GM19372 (cell line): ENCODE measurements at regions not wholly inside any gene's neighbourhood (a gene's known extent, or its start where the extent isn't known, plus 50 kb on each side); places are given as distances from the start of the nearest gene placed in this dataset.

ENCODE experiments used
- ATAC-seq: cut with Tn5 transposase; IDR thresholded peaks from one replicate; pipeline ENCODE4 v1.9.1; 2021; ENCODE audit warnings: mild to moderate bottlenecking, low read depth, moderate library complexity; ENCODE audit not compliant: unreplicated experiment

GRCh38 chr3:40973141-40973540 lies 226.2 kb upstream of the CTNNB1 start:
- no peak for ATAC-seq

DNA sequence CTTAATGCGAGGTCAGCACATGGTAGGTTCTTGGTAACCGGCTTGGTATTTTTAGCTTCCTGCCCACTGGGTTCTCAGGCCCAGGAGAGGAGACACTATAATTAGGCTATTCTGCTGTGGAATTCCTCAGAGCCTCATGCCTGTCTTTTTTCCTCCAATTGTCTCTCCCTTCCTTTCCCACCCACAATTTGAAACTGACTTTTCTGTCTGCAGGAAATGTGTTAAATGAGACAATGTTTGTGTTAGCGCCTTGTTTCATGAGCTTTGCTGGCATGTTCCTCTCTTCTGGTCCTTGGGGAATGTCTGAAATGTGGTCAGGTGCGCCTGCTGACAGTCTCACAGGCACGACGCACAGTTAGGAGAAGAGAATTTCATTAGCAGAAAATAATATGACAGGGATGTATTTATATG lies 223.6 kb upstream of the CTNNB1 start:
- ATAC-seq: no peak

- ATAC-seq: no peak
These were observed 223.1 kb upstream of the CTNNB1 start for GRCh38 chr3:40976241-40976640.

GRCh38 chr3:40978442-40978841 lies 220.9 kb upstream of the CTNNB1 start:
- ATAC-seq: no peak

GRCh38 chr3:40979962-40980361 lies 219.3 kb upstream of the CTNNB1 start:
- ATAC-seq: no peak

GRCh38 chr3:40980467-40980866 lies 218.8 kb upstream of the CTNNB1 start:
- no peak for ATAC-seq

DNA sequence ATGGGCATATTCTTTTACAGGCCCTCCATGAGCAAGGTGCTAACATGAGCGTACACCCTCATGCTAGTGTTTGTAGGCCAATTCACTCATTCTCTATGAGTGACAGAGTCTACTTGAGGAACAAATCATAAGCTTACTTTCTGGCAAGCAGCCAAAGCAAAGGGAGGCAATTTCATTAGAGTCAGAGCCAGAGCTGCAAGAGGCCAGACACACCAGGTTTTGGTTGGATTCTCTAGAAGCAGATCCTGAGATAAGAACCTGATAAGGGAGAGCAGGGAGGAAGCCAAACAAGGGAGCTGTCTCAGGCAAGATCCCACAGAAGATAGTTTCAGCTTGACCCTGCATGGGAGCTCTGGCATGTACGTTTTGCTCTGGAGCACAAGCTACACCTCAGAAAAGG lies 214.1 kb upstream of the CTNNB1 start:
- ATAC-seq: no peak

DNA sequence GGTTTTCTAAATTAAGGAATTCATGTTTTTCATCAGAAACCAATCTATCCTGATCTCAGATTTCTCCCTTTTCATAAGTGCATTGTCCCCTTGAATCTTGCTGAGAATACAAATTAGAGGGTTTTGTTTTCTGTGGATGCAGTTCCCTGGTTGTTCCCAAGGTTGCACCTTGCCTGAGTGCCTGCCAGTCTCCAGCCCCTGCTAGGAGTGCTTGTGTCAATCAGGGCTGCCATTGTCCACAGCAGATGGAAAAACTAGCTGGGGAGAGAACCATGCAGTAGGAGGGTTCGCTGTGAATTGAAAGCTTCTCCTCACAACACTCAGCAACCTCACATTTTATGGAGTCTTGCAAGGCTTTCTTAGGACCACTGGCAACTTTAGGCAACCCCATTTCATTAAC lies 210.8 kb upstream of the CTNNB1 start:
- no peak for ATAC-seq

DNA sequence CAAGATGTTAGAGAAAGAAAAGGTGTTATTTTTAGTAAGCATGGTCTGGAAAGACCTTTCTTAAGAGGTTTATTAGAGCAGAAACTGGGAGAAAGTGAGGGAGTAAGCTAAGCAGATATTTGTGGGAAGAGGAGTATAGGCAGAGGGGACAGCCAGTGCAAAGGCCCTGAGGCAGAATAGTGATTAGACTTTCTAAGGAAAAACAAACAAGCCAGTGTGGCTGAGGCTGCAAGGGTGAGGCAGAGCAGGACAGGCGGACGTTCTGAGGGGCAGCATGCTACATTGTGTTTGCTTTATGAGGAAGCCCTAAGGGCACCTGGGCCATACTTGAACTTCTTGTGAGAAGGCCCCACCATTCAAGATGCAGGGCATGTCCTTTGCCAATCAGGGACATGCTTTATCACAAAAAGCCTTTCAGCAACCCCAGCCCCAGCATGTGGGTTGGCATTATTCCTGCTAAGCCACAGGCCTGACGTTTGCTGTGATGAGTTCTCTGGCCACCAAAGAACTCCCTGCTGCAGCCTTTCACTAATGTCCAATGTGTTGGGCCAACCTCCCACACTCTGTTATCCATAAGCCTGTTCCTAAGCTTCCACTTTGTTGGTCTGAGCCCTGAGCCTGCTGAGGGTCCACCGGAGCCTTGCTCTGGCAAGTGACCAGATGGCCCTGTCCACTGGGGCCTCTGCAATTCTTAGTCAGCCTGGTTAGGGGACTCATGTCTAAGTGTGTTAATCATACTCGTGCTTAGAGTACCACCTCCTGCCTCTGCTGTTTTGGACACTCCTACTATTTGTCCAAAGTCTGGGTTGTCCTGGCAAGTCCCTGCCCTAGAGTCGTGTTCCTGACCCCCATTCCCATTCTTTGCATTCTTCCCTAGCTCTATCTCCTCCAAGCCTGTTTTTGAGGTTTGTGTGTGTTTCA lies 209.9 kb upstream of the CTNNB1 start:
- no peak for ATAC-seq

- ATAC-seq: no peak
These were observed 209.2 kb upstream of the CTNNB1 start for GRCh38 chr3:40990062-40990456.

DNA sequence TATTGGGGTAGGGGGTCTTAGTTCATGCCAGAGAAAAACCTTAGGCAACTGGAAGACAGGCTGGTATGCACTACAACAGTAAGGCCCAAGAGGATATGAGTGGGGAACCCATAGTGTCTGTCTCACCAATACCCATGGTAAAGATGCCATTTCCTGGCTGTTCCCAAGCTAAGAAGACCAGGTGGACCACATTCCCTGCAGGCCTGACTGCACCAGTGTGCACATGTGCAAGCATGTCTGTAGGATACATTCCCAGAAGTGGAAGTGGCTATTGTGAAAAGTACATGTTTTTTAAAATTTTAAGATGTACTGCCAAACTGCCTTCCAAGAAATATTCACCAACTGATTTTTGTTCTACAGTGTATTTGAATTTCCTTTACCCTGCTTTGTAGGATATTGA lies 207.3 kb upstream of the CTNNB1 start:
- no peak for ATAC-seq

DNA sequence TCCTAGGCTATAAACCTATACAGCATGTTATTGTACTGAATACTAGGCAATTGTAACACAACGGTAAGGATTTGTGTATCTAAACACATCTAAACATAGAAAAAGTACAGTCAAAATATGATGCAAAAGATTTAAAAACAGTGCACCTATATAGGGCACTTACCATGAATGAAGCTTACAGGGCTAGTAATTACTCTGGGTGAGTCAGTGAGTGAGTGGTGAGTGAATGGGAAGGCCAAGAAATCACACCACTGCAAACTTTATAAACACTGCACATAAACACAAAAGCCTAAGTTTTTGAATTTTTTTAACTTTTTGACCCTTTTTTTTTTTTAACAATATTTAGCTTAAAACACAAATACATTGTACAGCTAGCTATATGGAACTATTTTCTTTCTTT lies 204.7 kb upstream of the CTNNB1 start:
- no peak for ATAC-seq

DNA sequence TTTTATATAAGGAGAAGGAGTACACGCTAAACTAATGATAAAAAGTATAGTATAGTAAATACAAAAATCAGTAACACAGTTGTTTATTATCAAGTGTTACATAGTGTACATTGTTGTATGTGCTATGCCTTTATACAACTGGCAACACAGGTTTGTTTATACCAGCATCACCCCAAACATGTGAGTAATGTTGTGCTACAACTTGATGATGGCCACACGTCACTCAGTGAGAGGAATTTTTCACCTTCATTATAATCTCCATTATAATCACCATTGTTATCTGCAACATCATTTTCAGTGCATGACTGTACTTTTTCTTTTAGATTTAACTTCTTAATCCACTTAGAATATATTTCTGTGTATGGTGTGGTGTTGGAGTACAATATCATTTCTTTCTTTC lies 204.0 kb upstream of the CTNNB1 start:
- ATAC-seq: no peak

DNA sequence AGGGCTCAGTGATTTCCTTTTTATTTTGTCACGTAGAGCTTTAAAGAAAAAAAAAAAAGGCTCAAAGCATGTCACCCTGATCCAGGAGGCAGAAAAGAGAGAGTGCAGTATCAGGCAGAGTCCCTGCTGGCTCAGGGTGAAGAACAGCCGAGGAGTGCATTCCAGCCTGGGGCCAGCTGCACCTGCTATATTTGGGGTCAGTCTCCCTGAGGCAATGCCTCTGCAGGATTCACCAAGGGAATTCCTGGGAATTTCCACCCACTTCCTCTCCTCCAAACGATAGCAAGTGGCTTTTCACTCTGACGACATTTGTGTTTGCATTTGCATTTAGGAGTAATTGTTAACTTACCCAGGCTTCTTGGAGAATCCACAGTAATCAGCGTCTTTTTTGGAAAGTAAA lies 202.9 kb upstream of the CTNNB1 start:
- no peak for ATAC-seq

- no peak for ATAC-seq
These were observed 202.2 kb upstream of the CTNNB1 start for GRCh38 chr3:40996827-40997710.

DNA sequence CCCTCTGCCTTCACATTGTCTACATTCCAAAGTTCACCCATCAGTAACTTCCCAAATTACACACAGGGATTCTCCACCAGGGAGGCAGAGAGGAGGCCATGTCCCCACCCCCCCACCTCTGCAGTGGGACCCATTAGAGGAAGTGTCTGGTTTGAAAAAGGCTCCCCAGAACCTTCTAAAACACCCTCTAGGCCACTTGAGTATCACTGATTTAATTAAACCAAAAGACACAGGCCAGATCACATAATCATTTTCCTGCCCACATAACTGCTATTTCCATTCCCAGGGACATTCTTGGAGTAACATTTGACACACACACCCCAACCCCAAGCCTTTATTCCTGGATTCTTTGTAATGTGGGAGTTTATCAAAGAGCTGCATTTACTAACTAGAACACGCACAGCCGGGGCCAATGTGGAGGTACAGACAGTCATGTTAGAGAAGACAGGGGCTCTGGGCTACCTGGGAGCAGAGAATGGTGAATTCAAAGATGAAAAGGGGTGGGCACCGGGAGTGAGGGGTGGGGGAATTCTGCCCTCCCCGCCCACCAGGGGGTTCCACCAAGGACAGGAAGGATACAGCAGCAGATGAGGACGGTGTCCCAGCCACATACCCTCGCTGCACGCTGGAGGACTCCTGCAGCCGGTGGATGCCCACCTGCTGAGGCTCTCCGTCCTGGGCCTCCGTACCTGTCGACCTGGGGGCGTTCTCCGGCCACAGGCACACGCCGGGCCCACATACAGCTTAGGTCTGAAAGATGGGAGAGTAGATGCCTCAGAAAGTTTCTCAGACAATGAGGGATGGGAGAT lies 201.4 kb upstream of the CTNNB1 start:
- ATAC-seq: no peak

- ATAC-seq: no peak
These were observed 199.6 kb upstream of the CTNNB1 start for GRCh38 chr3:40999682-41000081.

DNA sequence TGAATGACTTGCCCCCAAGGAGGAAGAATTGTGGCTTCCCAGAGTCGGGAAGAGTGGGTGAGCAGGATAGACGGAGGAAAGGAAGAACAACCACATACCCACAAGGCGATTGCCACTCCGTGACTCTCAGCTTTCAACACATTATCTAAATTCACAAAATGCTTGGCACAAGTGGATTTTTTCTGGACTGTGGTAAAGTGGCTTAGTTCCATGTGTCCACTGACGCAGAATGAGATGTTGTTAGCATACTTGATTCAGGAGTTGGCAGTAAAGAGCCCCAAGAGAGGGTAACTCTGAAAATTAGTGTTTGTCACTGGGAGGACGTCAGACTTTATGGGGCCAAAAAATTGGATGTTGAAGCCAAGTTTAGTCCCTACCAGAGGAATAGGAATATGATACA lies 198.8 kb upstream of the CTNNB1 start:
- no peak for ATAC-seq

GRCh38 chr3:41001556-41001955 lies 197.7 kb upstream of the CTNNB1 start:
- no peak for ATAC-seq

- ATAC-seq: no peak
These were observed 197.2 kb upstream of the CTNNB1 start for GRCh38 chr3:41002104-41002503.

DNA sequence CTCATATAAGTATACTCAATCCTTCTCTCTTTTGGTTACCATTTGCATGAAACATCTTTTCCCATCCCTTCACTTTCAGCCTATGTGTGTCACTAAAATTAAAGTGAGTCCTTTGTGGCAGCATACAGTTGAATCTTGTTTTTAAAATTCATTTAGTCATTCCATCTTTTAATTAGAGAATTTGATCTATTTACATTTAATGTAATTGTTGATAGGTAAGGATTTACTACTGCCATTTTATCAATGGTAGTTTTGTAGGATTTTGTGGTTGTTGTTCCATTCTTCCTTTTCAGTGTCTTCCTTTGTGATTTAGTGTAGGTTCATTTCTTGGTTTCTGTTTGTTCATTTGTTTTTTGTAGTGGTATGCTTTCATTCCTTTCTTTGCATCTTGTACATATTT lies 191.9 kb upstream of the CTNNB1 start:
- ATAC-seq: no peak
